GM12891 (cell line): ENCODE measurements at regions not wholly inside any gene's neighbourhood (a gene's known extent, or its start where the extent isn't known, plus 50 kb on each side); places are given as distances from the start of the nearest gene placed in this dataset.

ENCODE experiments used
- POLR2A ChIP-seq: IDR thresholded peaks from 2 replicates; pipeline ENCODE4 v1.6.1; 2011; ENCODE audit warnings: low read depth, low read length, control low read depth
- SPI1 ChIP-seq: IDR thresholded peaks from 2 replicates; pipeline ENCODE4 v1.6.1; 2011; ENCODE audit warnings: low read depth, low read length, control low read depth

GRCh38 chr12:111183094-111183493 is 185.8 kb downstream of the PHETA1 start:
- TF ChIP-seq POLR2A, result no peak
- no peak for TF ChIP-seq SPI1
